HG03432 (cell line): ENCODE measurements at regions not wholly inside any gene's neighbourhood (a gene's known extent, or its start where the extent isn't known, plus 50 kb on each side); places are given as distances from the start of the nearest gene placed in this dataset.

ENCODE experiments used
- ATAC-seq: cut with Tn5 transposase; IDR thresholded peaks from one replicate; pipeline ENCODE4 v1.9.1; 2021; ENCODE audit warnings: mild to moderate bottlenecking, moderate library complexity; ENCODE audit not compliant: unreplicated experiment

DNA sequence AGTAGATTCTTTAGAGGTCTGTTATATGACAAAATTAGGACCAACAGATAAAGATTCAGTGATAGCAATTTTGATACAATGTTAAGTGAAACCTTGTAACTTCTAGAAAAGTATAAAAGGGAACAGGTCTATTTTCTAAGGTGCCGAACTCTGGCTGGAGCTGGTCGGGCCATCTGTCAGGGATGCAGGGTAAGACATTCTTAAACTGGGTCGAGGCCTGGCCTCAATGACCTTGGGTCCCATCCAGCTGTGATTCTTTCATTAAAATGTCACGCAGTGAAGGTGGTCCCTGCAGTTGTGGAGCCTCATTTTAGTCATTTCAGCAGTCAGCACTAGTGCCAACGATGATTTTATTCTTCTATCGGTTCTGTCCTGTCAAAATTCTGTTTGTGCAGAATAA is 271.9 kb upstream of the SPRY2 start:
- ATAC-seq: no peak

DNA sequence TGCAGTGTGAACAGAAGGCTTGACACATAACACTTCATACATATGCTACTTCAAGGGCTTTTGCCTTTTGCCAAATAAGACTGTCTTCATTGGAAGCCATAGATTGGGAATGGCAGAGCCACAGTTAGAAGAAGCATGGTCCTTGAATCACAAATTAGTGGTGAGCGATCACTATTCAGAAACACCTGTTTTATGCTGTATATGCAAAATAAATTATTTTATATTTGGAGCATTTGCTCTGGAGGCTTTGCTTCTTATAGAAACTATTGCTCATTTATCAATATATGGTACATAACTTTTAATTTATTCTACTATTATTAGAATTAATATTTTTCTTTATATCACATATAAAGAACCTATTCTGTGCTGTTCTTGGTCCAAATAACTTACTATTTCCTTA is 270.4 kb upstream of the SPRY2 start:
- no peak for ATAC-seq

DNA sequence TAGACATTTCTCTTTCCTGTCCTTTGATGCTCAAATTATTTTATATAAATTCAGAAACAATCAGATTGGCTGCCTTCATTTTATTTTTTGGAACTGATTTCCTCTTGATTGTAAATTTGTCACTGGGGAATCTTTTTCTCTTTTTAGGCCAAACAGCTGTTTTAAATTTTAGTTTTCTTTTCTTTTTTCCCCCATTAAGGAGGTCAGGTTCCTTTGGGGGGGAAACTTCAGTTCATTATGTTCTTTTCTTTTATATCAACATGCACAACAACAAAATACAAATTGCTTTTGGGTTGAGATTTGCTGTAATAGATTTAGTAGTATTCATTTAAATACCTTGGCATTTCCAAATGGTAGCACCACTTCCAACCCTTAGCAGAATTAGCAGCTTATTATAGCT is 264.8 kb upstream of the SPRY2 start:
- ATAC-seq: no peak

DNA sequence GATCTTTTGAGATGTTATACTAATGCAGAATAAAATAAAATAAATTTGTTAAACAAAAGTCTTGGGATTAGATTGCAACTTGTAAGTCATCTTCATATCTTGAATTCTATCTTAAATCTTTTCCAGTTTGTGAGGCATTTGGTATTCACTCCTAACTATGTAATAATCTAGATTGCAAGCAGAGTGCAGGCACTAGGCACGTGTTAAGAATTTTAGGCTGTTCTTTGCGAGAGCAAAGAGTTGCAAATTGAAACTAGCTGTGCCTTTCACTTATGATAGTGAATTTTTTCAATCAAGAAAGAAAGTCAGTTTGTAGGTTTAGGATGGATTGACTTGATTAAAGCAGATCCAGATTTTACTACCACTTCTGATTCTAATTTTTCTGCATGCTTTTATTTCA is 264.1 kb upstream of the SPRY2 start:
- no peak for ATAC-seq

DNA sequence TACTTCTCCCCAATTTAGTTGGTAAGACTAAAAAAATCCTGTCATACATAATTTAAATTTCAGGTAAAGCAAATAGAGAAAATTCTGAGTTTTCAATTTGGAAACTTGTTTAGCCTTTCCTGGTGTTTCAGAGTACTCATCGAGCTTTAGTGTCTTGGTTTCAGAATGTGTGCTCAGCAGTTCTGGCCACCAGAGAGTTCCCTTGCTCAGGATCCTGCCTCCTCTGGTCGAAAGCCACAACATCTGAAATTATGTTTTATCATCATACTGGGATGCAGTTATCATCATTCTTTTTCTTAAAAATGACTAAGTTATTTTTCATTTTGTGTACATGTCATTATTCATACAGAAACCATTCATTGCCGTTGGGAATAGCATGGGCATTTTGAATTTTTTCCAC is 263.2 kb upstream of the SPRY2 start:
- ATAC-seq: no peak

DNA sequence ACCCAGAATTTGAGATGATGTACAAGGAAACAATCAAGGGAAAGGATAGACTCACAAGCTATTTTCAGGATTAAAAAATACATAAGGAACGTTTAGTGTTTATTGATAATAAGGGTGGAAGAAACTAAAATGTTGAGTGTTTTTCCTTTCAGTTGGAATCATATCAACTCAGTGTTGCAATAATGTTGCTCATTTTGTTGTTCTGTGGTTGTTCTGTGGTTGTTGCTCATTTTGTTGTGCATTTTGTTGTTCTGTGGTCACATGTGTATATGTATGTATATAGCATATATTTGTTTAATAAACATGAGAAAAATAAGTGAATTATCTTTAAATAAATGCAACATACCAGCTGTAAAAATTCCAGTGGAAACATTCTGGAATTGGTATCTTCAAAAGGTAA is 262.4 kb upstream of the SPRY2 start:
- ATAC-seq: no peak

DNA sequence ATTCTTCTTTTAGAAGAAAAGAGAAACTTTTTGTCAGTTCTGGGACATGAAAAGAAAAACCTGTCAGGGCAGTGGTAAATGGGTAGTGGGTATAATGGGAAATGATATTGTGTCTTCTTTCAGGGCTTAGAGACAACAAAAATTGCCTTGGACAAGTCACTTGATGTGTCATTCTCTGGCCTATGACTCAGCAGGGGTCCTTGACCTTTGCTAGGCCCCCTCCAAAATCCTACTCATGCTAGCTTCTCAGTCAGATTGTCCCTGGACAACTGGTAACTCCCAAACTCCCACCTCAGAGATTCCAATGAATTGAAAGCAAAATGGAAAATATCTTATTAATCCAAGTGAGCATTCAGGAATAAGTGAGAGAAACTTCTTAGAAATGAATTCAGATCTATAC is 258.8 kb upstream of the SPRY2 start:
- no peak for ATAC-seq

DNA sequence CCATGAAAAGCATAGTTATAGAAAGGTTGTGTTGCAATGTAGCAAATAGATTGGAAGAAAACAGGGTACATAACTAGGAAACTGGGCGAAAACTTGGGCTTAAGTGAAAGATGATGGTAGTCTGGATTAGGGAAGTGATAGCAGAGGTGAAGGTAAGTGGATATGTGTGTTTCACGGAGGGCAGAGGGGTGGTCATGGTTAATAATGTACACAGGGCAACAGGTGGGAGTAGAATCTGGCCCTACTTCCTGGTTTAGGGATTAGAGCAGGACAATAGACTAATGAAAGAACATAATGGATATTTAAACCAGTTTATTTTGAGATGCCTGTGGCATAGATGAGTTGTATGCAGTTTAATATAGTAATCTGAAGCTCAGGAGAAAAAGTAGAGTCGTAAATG is 257.3 kb upstream of the SPRY2 start:
- no peak for ATAC-seq

DNA sequence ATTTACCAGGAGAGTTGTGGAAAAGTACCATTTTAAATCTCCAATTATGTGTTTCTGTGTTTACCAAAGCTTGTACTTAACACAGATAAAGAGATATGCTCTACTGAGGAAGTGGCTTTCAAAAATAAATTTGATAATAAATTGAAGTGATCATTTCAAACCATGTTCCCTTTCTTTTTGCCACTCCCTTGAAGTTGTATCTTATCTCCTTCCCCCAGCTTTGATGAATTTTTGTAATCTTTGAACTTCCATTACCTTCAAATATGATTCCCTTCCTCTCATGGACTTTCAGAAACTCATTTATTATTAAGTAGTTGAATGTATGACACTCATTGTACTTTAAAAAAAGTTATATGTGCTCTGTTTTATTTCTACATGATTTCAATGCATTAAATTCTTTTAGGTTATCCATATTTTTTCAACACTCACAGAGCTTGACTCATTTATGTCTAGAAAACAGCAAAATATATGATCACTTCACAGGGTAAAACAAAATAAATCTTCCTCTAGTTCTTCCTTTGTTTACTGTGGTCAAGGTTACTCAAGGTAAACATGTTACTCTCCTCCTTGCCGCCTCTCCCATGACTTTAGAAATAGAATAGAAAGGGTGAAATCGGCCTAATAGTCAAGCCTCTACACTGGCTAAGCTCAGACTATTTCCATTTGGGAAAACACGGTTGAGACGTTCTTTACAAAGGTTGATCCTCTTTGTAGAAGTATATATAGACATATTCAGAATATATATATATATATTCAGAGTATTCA is 251.2 kb upstream of the SPRY2 start:
- no peak for ATAC-seq

DNA sequence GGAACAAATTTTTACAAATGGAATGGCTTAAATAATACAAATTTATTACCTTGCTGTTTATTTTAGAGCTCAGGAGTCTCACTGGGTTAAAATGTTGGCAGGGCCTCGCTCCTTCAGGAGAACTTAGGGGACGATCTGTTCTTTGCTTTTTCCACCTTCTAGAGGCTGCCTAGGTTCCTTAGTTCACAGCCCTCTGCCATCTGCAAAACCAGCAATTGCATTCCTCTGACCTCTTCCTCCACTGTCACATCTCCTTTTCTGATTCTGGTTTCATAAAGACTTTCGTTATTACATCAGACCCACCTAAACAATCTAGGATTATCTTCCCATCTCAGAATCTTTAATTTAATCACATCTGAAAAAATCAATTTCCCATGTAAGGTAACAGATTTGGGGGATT is 249.6 kb upstream of the SPRY2 start:
- no peak for ATAC-seq

DNA sequence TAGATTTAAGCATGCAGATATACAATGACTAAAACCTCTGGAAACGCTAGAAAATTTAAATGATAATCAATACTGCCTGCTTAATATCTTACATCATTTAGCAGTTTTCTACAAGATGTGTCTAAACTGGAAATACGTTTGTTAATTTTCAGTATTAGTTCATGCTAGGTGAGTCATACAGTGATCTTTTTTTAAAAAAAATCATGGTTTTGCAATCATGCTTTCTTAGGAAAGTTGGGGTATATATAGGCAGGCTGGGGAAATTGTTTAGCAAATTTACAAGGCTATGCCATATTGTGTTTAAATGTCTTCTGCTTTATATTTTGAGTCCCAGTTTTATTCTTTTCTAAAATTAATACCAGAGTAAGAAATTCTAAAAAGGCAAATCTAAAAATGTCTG is 245.4 kb upstream of the SPRY2 start:
- ATAC-seq: no peak

DNA sequence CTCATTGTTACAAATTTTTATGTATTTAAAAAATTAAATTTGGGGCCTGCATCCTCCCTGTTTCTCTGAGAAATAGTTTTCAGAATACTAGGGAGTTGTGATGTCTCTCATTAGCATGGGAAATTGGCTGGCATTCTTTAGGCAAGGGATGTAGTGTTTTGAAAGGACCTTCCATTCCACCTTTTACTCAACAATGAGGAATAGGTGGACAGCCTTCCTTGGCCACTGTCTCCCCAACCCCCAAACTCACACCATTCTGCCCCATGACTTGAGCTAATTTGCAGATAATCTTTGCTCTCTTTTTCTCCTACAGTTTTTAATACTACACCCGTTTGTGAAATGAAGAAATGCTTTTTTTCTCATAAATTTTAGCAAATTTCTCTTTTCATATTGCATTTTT is 244.6 kb upstream of the SPRY2 start:
- ATAC-seq: no peak

DNA sequence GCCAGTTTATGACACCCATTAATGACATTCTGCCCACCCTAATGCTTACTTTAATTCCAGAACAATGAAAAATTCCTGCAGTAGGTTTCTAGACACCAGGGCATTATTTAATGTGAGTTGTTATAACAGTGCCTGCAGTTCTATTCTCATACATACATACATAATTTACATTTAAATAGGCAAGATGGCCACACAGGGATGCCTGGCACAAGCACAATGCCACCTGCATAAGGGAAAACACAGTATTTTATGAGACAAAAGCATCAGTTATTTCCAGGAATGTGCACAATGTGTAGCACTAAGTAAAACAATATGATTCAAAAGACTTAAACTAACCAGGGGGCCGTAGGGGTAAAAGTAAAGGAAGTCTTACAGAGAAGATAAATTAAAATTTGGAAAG is 243.9 kb upstream of the SPRY2 start:
- no peak for ATAC-seq

DNA sequence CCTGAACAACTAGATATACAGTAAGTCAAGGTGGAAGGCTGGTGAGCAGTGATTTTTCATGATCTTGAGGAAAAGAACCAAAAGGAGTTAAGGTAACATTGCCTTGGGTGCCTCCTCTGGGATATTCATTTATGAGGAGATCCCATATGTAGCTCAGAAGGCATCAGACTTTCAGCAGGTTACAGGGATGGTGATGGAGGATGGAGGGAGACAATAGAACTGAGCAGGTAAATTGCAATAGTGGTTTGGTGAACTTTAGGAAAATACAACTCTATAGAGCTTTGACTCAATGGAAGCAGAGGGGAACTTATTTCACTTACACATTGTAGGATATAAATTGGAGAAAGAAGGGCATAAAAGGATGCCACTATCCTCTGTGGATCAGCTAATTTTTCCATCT is 243.4 kb upstream of the SPRY2 start:
- ATAC-seq: no peak

DNA sequence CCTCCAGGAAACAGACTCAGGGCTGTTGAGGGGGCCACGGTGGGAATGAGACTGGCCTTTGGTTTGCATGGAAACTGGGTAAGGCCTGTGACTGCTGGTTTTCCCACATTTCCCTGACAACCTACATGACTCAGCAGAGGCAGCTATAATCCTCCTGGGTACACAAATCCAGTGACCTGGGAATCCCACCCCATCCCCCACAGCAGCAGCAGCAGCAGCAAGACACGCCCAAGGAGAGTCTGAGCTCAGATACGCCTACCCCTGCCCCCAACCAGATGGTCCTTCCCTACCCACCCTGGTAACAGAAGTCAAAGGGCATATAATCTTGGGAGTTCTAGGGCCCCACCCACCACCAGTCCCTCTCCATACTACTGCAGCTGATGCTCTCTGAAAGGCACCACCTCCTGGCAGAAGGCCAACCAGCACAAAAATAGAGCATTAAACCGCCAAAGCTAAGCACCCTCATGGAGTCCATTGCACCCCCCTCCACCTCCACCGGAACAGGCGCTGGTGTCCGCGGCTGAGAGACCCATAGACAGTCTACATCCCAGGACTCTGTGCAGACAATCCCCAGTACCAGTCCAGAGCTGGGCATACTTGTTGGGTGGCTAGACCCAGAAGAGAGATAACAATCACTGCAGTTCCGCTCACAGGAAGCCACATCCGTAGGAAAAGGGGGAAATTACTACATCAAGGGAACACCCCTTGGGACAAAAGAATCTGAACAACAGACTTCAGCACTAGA is 237.2 kb upstream of the SPRY2 start:
- ATAC-seq: no peak

DNA sequence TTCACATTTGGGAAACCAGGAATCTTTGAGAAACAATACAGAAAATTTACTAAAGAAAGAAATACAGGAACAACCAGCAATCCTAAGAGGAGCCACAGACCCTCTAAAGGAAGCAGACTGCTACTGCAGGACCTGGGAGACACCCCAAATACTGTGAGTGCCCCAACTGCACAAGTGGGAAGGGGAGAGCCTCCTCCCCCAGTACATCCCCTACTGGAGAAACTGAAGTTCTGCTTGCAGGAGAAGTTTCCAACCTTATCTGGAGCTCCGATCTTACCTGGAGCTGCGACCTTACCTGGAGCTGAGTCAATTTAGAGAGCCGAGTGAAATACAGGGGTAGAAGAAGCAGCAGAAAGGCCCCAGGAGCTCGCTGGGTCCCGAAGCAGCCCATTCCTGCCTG is 236.4 kb upstream of the SPRY2 start:
- no peak for ATAC-seq

DNA sequence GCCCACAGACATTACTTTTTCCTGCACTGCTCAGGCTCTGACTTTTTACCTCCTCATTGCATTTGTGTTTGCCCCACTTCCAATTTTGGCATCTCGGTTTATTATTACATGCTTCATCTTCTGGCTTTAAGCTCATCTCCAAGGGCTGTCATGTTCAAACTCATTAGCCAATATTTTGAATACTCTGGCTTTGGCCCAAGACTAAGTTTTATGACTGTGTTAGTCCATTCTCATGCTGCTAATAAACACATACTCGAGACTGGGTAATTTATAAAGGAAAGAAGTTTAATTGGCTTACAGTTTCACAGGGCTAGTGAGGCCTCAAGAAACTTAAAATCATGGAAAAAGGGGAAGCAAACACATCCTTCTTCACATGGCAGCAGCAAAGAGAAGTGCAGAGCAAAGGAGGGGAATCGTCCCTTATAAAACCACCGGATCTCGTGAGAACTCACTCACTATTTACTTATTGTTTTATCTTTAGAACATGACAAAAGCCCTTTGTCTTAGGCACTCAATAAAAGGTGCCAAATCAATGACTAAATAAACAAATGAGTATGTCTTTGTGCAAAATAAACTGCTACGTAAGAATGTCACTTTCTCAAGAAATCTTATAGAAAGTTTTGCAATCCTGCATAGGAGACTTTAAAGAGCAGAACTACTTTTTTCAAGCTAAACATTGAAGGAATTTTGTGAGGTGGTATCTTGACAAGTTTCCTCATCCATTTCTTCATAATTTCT is 233.4 kb upstream of the SPRY2 start:
- ATAC-seq: no peak

DNA sequence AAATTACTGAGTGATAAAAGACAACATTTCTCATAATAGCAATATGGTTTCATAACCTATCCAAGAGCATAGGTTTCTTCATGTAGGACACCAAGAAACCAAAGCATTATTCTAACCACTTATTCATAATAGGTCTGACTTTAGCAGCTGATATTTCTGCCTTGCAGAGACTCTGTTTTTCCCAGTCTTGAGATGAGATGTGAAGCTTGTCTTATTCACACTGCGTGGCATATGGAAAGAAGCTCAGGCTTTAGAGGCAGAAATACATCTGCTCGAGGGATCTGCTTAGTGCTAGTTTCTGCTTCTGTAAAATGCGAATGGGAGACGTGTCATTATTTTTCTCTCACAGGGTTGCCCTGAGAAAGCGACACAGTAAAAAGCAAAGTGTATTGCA is 232.0 kb upstream of the SPRY2 start:
- no peak for ATAC-seq

DNA sequence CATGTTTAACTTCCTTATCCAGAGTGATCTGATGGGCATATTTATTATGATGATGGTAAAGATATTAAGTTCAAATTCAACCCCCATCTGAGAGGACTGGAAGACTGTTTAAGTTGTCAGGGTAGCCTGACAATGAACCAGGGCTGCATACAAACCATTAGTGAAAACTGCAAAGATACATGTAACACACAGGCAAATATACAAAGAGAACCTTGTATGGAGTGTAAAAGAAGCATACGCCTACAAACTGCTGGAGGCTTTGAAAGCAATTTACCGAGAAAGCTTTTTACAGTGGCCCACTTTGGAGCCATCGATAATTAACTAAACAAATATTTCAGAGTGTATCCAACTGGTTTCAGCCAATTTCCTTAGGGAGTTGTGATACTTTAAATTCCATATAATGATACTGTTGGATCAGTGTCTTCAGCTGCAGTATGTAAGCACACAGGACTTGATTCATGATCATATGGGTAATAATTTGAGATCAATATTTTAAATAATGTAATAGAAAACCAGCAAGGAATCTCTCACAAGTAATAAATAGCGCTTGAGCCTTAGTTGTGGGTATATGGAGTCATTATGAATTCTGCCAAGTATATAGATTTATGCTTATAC is 231.5 kb upstream of the SPRY2 start:
- no peak for ATAC-seq

DNA sequence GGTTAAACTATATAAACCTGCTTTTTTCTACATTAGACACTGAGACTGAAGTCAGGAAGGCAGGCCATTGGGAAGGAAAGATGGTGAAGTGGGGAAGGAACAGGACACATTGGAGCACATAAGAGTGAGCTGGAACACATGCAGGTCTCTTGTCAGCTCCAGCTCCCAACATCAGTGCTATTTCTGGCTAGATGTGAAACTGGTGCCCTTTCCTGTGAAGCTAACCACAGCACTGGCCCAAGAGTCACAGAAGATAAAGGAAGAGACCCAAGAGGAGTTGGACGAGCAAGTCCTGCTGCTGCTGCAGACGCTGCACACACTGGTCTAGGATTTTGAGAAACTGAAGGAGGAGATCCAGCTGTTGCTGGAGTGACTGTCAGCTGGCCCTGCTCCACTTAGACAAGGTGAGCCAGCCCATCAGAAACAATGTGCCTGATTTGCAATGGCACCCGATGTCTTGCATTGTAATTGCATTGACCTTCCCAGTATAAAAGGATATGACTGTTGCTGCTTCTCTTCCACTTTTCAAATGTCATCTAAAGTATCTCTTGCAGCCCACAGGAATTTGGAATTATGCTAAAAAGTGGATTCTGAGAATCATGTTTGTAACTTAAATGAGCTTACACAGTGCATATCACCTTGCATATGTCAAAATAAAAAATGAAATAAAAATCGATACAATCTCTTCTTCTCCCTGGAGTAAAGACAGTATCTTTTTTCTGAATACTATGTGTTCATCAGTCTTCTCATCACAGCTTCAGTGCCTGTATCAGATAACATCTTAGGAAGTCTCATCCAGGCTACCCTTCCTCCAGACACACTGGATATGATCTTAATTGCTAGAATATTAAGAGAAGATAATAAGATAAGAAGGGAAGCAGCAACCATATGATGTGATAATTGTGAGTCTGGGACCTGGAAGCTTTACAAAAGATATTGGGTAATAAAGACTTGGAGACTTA is 230.7 kb upstream of the SPRY2 start:
- no peak for ATAC-seq
